ENCODE measurements at regions not wholly inside any gene's neighbourhood (a gene's known extent, or its start where the extent isn't known, plus 50 kb on each side); places are given as distances from the start of the nearest gene placed in this dataset.

GRCh38 chr12:116390401-116391335, 113.2 kb upstream of the MED13L start:
- peak; percentile 64 for ATAC-seq
- Histone ChIP-seq H3K9me3 (ENCODE audit: control insufficient read depth, insufficient read depth, low read depth, low read length) (no peaks in the 10 kb centered on the region), H3K36me3 (ENCODE audit: control insufficient read depth, insufficient read depth, low read length) (no peaks in the 10 kb centered on the region), H3K4me3 (ENCODE audit: low read depth in 2 of 2, low read length in 2 of 2) (no peak overlapping the region), H3K27ac (ENCODE audit: low read length) (peak overlapping the region; percentile 88), H3K4me1 (ENCODE audit: control insufficient read depth, insufficient read depth, low read length) (peaks cover 39% of the 10 kb centered on the region), H3K27me3 (ENCODE audit: control insufficient read depth, insufficient read depth, low read length) (no peaks in the 10 kb centered on the region)
- no TSS peak for BruUV-seq (replicated peaks)
- POLR2A ChIA-PET: interaction anchor here (0.6 to 0.7 kb wide), 3 partner anchors 36 to 526 kb away, joined by 3 to 12 read pairs (median 4); no protein-coding TSS in a partner anchor
- intact Hi-C loops (cut with micrococcal nuclease; ENCODE audit: unreplicated experiment) (no loop called here), in situ Hi-C loops (cut with HindIII; ENCODE audit: low pct_unique_long_range_greater_than_20kb, low sequenced_read_pairs) (no loop called here)
- DNase-seq (ENCODE audit: low read depth, low spot score): no peak
- TF ChIP-seq TCF7L2 (IDR thresholded peaks at IDR 0.05; ENCODE audit: low read depth, low read length) (0 out of 2 replicates have a peak, but pooled peaks have one; percentile 32), POLR2AphosphoS5 (IDR thresholded peaks at IDR 0.05; ENCODE audit: low read depth, low read length) (no peak)
- CTCF ChIA-PET: no interaction called here

- H3K27ac ChIP-seq (ENCODE audit: low read length): peak overlapping the region; percentile 88
- intact Hi-C loops (cut with micrococcal nuclease; ENCODE audit: unreplicated experiment): no loop called here
- no peak for ATAC-seq
These were observed 114.0 kb upstream of the MED13L start for GRCh38 chr12:116391501-116391900.

More at GRCh38 chr12:116391501-116391900, 114.0 kb upstream of the MED13L start:
- CTCF ChIA-PET: no interaction called here
- Histone ChIP-seq H3K27me3 (ENCODE audit: control insufficient read depth, insufficient read depth, low read length) (no peaks in the 10 kb centered on the region), H3K4me3 (ENCODE audit: low read depth in 2 of 2, low read length in 2 of 2) (no peak overlapping the region), H3K9me3 (ENCODE audit: control insufficient read depth, insufficient read depth, low read depth, low read length) (no peaks in the 10 kb centered on the region), H3K36me3 (ENCODE audit: control insufficient read depth, insufficient read depth, low read length) (no peaks in the 10 kb centered on the region), H3K4me1 (ENCODE audit: control insufficient read depth, insufficient read depth, low read length) (peaks cover 39% of the 10 kb centered on the region)
- BruUV-seq (replicated peaks): no TSS peak
- in situ Hi-C loops (cut with HindIII; ENCODE audit: low pct_unique_long_range_greater_than_20kb, low sequenced_read_pairs): no loop called here
- POLR2A ChIA-PET: no interaction called here
- no peak for TF ChIP-seq SIN3A (IDR thresholded peaks at IDR 0.05; ENCODE audit: borderline replicate concordance, insufficient read depth, low read depth, low read length)
- no peak for TF ChIP-seq CTCF (IDR thresholded peaks at IDR 0.05)
- no peak for TF ChIP-seq REST (IDR thresholded peaks at IDR 0.05; ENCODE audit: insufficient read depth in 1 of 2, low read depth in 2 of 2, low read length in 1 of 2)
- TF ChIP-seq TCF7L2 (IDR thresholded peaks at IDR 0.05; ENCODE audit: low read depth, low read length): no peak
- no peak for TF ChIP-seq POLR2AphosphoS5 (IDR thresholded peaks at IDR 0.05; ENCODE audit: low read depth, low read length)
- no peak for DNase-seq (ENCODE audit: low read depth, low spot score)

All from Panc1 (cell line).